ENCODE measurements at regions not wholly inside any gene's neighbourhood (a gene's known extent, or its start where the extent isn't known, plus 50 kb on each side); places are given as distances from the start of the nearest gene placed in this dataset.

- ATAC-seq (ENCODE audit: poor library complexity), result no peak
- intact Hi-C loops (cut with DNase I), result no loop called here
- no peak for DNase-seq
Measured at GRCh38 chr2:143955401-143956065, 564.4 kb downstream of the ZEB2 start.

- ATAC-seq (ENCODE audit: poor library complexity), result no peak
- intact Hi-C loops (cut with DNase I), result no loop called here
- no peak for DNase-seq
Measured at GRCh38 chr2:143954844-143955243, 565.1 kb downstream of the ZEB2 start.

- DNase-seq (no peak), ATAC-seq (ENCODE audit: poor library complexity) (no peak)
- intact Hi-C loops (cut with DNase I), result no loop called here
Measured at GRCh38 chr2:143954186-143954585, 565.7 kb downstream of the ZEB2 start.

- intact Hi-C loops (cut with DNase I), result no loop called here
- no peak for ATAC-seq (ENCODE audit: poor library complexity)
- DNase-seq, result no peak
Measured at GRCh38 chr2:143953451-143954030, 566.4 kb downstream of the ZEB2 start.

GRCh38 chr2:143952536-143952935, 567.4 kb downstream of the ZEB2 start:
- intact Hi-C loops (cut with DNase I), result no loop called here
- no peak for ATAC-seq (ENCODE audit: poor library complexity)
- no peak for DNase-seq

GRCh38 chr2:143950704-143951103, 569.2 kb downstream of the ZEB2 start:
- intact Hi-C loops (cut with DNase I), result no loop called here
- ATAC-seq (ENCODE audit: poor library complexity), result no peak
- DNase-seq, result no peak

GRCh38 chr2:143949121-143949848, 570.6 kb downstream of the ZEB2 start:
- DNase-seq (no peak), ATAC-seq (ENCODE audit: poor library complexity) (no peak)
- intact Hi-C loops (cut with DNase I), result no loop called here

GRCh38 chr2:143948710-143949109, 571.2 kb downstream of the ZEB2 start:
- intact Hi-C loops (cut with DNase I), result no loop called here
- no peak for DNase-seq

GRCh38 chr2:143946436-143947391, 573.2 kb downstream of the ZEB2 start:
- DNase-seq (no peak), ATAC-seq (ENCODE audit: poor library complexity) (no peak)
- intact Hi-C loops (cut with DNase I), result no loop called here

More at GRCh38 chr2:143948710-143949109, 571.2 kb downstream of the ZEB2 start:
- ATAC-seq (ENCODE audit: poor library complexity), result no peak

- ATAC-seq (ENCODE audit: poor library complexity), result no peak
- DNase-seq, result no peak
- intact Hi-C loops (cut with DNase I), result no loop called here
Measured at GRCh38 chr2:143942486-143942885, 577.4 kb downstream of the ZEB2 start.

- no peak for DNase-seq
- intact Hi-C loops (cut with DNase I), result no loop called here
- no peak for ATAC-seq (ENCODE audit: poor library complexity)
Measured at GRCh38 chr2:143940720-143941119, 579.2 kb downstream of the ZEB2 start.

- ATAC-seq (ENCODE audit: poor library complexity), result no peak
- intact Hi-C loops (cut with DNase I), result no loop called here
- no peak for DNase-seq
Measured at GRCh38 chr2:143939626-143940330, 580.1 kb downstream of the ZEB2 start.

GRCh38 chr2:143937723-143938350, 582.1 kb downstream of the ZEB2 start:
- ATAC-seq (ENCODE audit: poor library complexity) (peak; percentile 27), DNase-seq (no peak)
- intact Hi-C loops (cut with DNase I), result no loop called here

GRCh38 chr2:143936848-143937722, 582.8 kb downstream of the ZEB2 start:
- intact Hi-C loops (cut with DNase I), result no loop called here
- ATAC-seq (ENCODE audit: poor library complexity), result peak; percentile 85
- DNase-seq, result peak; percentile 56

- no peak for DNase-seq
- intact Hi-C loops (cut with DNase I), result no loop called here
- no peak for ATAC-seq (ENCODE audit: poor library complexity)
Measured at GRCh38 chr2:143936538-143936847, 583.4 kb downstream of the ZEB2 start.

- ATAC-seq (ENCODE audit: poor library complexity), result no peak
- DNase-seq, result no peak
- intact Hi-C loops (cut with DNase I), result no loop called here
Measured at GRCh38 chr2:143935482-143935752, 584.5 kb downstream of the ZEB2 start.

GRCh38 chr2:143934626-143935481, 585.1 kb downstream of the ZEB2 start:
- no peak for ATAC-seq (ENCODE audit: poor library complexity)
- intact Hi-C loops (cut with DNase I), result no loop called here

More at GRCh38 chr2:143934626-143935481, 585.1 kb downstream of the ZEB2 start:
- DNase-seq, result no peak
